Fibroblast of skin of left biceps (primary cell): ENCODE measurements at regions not wholly inside any gene's neighbourhood (a gene's known extent, or its start where the extent isn't known, plus 50 kb on each side); places are given as distances from the start of the nearest gene placed in this dataset.

Source experiments
- DNase-seq, 2 experiments: peaks; one replicate each; pipeline ENCODE4 v3.0.0-alpha.2; 2013; ENCODE audit warnings: low read depth in 2 of 2

DNA sequence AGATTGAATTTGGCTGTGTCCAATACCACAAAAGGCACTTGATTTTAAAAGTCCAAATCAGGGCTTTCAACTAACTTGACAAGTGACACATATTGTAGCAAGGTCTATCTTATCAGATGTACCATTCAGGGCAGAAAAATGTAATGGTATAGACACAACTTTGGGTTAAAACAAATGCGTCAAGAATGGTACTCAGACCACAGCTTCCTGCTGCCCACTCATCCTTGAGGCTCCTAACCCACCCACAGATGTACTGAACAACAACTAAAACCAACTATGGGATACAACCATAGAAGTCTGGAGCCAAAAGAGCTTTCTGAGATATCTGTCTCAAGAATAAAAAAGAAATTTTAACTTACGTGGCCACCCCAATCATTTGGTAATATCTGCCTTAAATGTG is 105.2 kb downstream of the RBM43 start:
- DNase-seq: no peak

- DNase-seq: no peak
Measured at GRCh38 chr2:151153601-151154000, 108.1 kb downstream of the RBM43 start.

DNA sequence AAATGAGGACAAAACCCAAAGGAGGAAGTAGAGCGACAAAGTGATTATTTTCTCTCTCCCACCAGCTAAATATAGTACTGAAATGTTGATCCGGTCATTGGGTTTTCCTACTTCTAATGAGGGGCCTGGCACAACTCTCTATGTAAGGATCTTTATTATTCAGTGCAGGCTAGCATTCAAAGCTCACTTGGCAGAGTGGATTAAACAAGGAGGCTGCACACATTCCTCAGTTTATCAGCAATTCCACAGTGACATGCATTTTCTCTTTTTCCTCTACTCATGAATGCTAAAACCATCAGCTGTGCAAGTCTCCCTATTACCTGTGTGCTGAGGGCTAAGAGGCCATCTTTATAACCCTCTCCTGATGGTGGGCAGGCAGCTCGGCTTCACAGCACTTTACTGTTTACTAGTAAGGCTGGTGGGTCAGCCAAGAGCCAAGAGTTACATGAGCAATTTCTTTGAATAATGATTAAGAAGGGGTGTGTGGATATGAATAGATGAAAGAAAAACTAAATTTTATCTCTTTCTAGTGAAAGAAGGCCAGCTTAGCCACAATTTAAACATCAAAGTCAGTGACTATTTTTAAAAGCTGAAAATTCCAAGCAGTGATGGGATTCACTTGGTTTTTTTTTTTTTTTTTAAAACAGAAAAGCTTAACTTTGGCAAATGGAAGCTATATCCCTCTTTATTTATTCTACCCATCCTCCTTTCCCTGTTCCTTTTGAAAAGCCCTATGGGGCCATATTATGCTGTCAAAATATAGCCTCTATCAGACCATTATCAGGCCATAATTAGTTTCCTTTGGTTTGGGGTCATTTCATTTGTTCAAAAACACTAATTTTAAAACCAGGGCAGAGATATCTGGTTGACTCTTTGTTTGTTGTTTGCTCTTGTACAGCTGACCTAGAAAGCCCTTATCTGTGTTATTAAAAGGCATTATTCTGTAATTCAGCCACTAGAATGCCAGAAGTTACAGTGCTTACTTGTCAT is 111.0 kb downstream of the RBM43 start:
- no peak for DNase-seq

- DNase-seq: peak; percentile 84 to 89
Measured at GRCh38 chr2:151138507-151138906, 123.2 kb downstream of the RBM43 start.

DNA sequence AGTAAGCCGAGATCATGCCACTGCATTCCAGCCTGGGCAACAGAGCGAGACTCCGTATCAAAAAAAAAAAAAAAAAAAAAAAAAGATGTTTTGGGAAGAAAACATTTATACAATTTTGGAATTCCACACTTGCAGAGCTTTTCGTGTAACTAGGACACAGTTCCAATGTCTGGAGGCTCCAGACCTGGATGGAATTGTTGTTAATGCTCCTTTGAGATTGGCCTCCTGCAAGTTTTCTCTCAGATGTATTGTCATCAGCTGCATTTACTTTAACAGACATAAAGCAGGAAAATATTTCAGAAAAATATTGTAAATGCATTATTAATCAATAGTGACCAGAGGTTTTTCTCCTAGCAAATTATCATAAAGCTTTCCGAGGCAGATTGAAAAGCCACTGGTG is 124.1 kb downstream of the RBM43 start:
- no peak for DNase-seq

- DNase-seq: no peak
Measured at GRCh38 chr2:151120011-151120410, 141.7 kb downstream of the RBM43 start.

- DNase-seq: no peak
Measured at GRCh38 chr2:151119374-151119773, 142.3 kb downstream of the RBM43 start.

GRCh38 chr2:151118269-151118668 is 143.4 kb downstream of the RBM43 start:
- DNase-seq: no peak

DNA sequence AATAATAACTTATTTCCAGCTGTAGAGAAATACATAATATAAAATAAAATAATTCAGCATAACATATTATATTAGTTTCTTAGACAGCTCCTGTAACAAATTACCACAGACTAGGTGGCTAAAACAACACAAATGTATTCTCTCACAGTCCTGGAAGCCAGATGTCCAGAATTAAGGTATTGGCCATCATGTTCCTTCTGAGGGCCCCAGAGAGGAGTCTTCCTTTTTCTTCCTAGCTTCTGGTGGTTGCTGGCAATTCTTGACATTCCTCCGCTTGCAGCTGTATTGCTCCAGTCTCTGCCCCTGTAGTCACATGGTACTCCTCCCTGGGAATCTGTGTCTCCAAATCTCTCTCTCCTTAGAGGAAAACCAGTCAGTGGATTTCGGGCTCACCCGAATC is 146.8 kb downstream of the RBM43 start:
- DNase-seq: peak; percentile 29 to 36

GRCh38 chr2:151113318-151113717 is 148.3 kb downstream of the RBM43 start:
- DNase-seq: no peak

DNA sequence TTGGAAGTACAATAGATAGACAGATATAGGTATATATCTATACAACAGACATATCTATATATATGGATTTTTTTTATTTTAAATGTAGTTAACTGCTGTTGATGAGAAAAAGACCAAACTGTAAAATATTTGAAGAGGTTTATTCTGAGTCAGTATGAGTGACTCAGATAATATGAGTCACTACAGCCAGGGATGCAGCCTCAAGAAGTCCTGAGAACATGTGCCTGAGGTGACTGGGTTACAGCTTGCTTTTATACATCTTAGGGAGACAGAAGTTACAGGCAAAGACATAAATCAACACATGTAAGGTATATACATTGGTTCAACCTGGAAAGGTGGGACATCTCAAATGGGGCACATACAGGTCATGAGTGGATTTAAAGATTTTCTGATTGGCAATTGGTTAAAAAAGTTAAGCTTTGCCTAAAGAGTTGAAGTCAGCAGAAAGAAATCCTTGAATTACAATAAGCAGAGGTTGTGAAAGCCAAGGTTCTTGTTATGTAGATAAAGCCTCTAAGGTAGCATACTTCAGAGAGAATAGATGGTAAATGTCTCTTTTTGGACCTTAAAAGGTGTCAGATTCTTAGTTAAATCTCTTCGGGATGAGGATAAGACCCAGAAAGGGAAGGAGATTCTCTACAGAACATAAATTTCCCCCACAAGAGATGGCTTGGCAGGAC is 149.9 kb downstream of the RBM43 start:
- DNase-seq: peak in 1 of 2 experiments; percentile 42

DNA sequence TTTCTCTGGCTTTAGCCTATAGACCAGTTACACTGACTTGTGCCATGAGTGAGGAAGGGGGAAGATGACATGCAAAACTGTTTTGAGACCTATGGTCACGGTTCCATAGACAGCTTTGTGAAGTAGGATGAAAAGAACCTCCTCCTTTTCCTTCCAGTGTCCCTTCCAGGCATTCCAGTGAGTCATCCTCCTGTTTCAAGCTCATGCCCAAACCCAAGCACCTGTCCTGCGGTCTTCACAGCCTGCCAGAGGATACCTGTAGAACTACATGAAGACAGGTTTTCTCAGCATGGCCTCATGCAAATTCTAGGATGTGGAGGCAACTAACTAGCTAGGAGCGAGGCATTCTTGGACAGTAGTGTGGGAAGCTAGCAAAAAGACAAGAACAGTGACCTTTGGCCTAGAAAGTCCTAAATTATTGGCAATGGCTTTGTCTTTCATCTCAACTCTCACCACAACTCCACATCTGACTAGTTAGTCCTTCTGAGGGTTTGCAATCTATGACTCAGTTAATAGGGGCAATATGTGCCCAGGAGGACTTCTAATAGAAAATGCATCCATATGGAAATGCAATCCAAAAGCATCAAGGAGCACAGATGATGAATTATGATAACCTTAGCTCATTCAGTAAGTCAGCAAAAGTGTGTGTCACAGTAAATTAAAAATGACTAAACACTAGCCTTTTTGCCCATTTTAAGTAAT is 154.7 kb downstream of the RBM43 start:
- no peak for DNase-seq

GRCh38 chr2:151103551-151103950 is 158.1 kb downstream of the RBM43 start:
- no peak for DNase-seq

DNA sequence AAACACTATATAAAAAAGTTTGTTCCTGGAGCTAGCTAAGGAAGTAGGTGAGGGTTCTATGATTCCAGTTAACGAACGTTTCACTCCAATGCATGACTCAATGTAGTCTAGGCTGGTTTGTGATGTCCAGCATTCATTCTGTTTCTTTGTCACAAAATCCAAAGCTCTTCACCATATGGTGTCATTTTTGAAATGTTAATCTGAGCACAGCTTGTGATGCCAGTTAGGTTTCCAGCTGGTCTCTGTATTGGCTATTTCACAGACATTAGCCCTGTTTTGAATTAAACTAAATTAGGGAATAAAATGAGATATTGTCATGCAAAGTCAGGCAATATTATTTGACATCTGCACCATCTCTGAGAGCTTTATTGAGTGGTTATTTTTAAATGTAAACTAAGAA is 159.4 kb downstream of the RBM43 start:
- DNase-seq: no peak

DNA sequence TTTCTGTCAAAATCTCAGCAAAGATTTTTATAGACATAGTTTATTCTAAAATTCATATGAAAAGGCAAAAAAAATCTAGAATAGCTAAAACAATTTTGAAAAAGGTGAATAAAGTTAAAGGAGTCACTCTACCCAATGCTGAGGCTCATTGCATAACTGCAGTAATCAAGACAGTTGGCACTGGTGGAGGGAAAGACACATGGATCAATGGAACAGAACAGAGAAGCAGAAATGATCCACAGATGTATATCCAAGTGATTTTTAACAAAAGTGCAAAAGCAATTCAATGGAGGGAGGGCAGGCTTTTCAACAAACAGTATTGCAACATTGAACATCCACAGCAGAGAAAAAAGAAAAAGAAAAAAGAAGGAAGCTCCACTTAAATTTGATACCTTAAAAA is 162.8 kb downstream of the RBM43 start:
- no peak for DNase-seq

GRCh38 chr2:151097895-151098294 is 163.8 kb downstream of the RBM43 start:
- DNase-seq: no peak

- peak in 1 of 2 experiments; percentile 30 for DNase-seq
Measured at GRCh38 chr2:151097128-151097527, 164.5 kb downstream of the RBM43 start.

- no peak for DNase-seq
Measured at GRCh38 chr2:151096235-151096634, 165.4 kb downstream of the RBM43 start.

- DNase-seq: no peak
Measured at GRCh38 chr2:151095463-151095862, 166.2 kb downstream of the RBM43 start.

DNA sequence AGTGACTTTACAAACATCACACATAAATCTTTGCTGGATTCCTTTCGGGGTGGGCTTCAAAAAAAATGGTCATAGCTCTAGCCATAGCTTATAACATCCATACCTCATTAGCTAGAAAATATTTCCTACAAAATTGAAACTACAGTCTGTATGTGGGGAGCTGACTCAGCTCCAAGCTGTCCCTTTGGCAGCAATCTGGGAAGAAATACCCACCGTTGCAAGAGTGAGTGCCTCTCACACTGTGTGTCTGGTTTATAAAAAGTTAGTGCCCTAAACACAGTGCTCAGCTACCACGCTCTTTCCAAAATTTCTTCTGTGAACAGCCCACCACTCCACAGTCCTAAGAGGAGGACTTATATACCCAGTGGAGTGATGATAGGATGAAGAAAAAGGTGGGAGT is 170.1 kb downstream of the RBM43 start:
- no peak for DNase-seq

DNA sequence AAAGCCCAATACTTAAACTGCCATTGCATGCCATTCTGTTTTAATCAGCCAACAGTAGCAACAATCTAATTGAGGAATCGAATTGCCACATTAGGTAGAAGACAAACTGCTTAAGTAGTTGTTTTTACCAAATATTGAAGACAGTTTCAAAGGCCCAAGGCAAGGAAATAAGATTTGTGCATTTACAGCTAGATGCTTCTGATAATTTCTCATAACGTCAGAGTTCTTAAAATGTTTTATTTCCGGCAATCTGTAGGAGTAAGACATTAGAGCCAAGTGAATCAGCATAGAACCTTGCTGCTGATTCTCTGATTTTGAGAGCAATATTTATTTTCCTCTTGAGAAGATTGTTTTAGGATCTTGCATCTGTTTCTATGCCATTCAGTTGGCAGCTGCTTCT is 174.3 kb downstream of the RBM43 start:
- DNase-seq: no peak

DNA sequence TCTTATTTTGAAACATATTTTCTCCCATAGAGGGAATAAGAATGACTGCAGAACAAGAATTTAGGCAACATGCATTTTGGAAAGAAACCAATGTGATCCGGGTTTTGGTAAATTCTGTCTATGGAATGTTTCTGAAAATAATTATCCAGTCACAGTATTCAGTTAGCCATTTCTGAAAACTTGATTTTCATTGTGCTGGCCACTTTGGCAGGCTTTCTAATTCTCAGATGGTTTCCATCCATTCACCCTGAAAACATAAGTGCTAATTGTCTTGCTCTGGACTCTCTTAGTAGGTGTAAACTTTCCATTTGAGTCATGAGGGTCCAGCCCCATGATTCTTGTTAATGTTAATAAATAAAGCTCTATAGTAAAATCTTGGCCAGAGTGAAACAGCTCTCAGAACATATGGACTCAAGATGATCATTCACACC is 176.5 kb downstream of the RBM43 start:
- DNase-seq: peak; percentile 89 to 92
